T-helper 2 cell treated with Interferon-gamma antibody and Interleukin-4, amounts not matched to agents 5 μg/mL and 100 μg/mL, for 36 hours (primary cell): ENCODE measurements at regions not wholly inside any gene's neighbourhood (a gene's known extent, or its start where the extent isn't known, plus 50 kb on each side); places are given as distances from the start of the nearest gene placed in this dataset.

Experiments used
- DNase-seq: peaks from one replicate; pipeline ENCODE4 v3.0.0; 2021; ENCODE audit warnings: low spot score
- H3K27ac Mint-ChIP-seq: one replicate; pipeline ENCODE4 v1.8.0; 2021; ENCODE audit warnings: mild to moderate bottlenecking, mixed read lengths
- H3K27me3 Mint-ChIP-seq: one replicate; pipeline ENCODE4 v1.8.0; 2021; ENCODE audit warnings: low read depth, mixed read lengths
- H3K36me3 Mint-ChIP-seq: one replicate; pipeline ENCODE4 v1.8.0; 2021; ENCODE audit warnings: low read depth, mixed read lengths
- H3K4me1 Mint-ChIP-seq: one replicate; pipeline ENCODE4 v1.8.0; 2021; ENCODE audit warnings: low read depth, mixed read lengths
- H3K4me3 Mint-ChIP-seq: one replicate; pipeline ENCODE4 v1.8.0; 2022; ENCODE audit warnings: mild to moderate bottlenecking, moderate library complexity, mixed read lengths
- H3K9me3 Mint-ChIP-seq: one replicate; pipeline ENCODE4 v1.8.0; 2021; ENCODE audit warnings: mixed read lengths

- H3K9me3 Mint-ChIP-seq, result peaks cover 52% of the 10 kb centered on the region
- no peaks in the 10 kb centered on the region for H3K36me3 Mint-ChIP-seq
- no peak overlapping the region for H3K27ac Mint-ChIP-seq
- no peaks in the 10 kb centered on the region for H3K4me1 Mint-ChIP-seq
- no peak for DNase-seq
- no peaks in the 10 kb centered on the region for H3K27me3 Mint-ChIP-seq
- H3K4me3 Mint-ChIP-seq, result no peak overlapping the region
These were observed 82.6 kb downstream of the ZNF723 start for GRCh38 chr19:22914646-22915045.

- Mint-ChIP-seq H3K4me3 (no peak overlapping the region), H3K9me3 (peaks cover 65% of the 10 kb centered on the region), H3K27me3 (no peaks in the 10 kb centered on the region), H3K36me3 (no peaks in the 10 kb centered on the region), H3K27ac (no peak overlapping the region), H3K4me1 (no peaks in the 10 kb centered on the region)
- no peak for DNase-seq
These were observed 84.8 kb downstream of the ZNF728 start for GRCh38 chr19:22918221-22918620.

- Mint-ChIP-seq H3K36me3 (no peaks in the 10 kb centered on the region), H3K4me1 (no peaks in the 10 kb centered on the region), H3K4me3 (no peak overlapping the region), H3K27ac (no peak overlapping the region), H3K27me3 (no peaks in the 10 kb centered on the region), H3K9me3 (peaks cover 72% of the 10 kb centered on the region)
- no peak for DNase-seq
These were observed 83.0 kb downstream of the ZNF728 start for GRCh38 chr19:22919946-22920345.
